ENCODE measurements at regions not wholly inside any gene's neighbourhood (a gene's known extent, or its start where the extent isn't known, plus 50 kb on each side); places are given as distances from the start of the nearest gene placed in this dataset.

DNA sequence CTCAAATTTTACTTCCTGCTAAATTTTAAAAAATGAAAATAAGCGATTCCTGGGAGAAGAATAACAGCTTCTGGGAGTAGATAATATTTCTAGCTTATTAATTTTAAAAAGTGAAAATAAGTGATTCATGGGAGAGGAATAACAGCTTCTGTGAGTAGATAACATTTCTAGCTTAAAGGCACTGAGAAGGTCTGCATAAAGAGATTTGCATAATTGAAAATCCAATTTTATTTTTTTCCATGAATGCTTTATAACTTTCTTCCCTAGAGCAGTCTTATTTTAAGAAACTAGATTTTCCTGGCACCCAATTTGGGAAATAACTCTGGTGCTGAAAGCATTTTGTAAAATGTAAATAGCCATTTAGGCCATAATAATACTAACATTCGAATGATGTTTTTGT lies 65.9 kb upstream of the ASTN2 start:
- no peaks in the 10 kb centered on the region for H3K79me2 ChIP-seq (ENCODE audit: insufficient read depth, low read length)
- TF ChIP-seq EZH2 (IDR thresholded peaks at IDR 0.05; ENCODE audit: borderline replicate concordance, low read depth, low read length, severe bottlenecking) (no peak), CTCF (IDR thresholded peaks at IDR 0.05; ENCODE audit: borderline replicate concordance, extremely low read depth, low read length, poor library complexity, severe bottlenecking) (no peak)
- no peaks in the 10 kb centered on the region for H3K4me1 ChIP-seq (ENCODE audit: insufficient read depth, low read length)
- ATAC-seq (ENCODE audit: insufficient read depth, low read depth) = no peak
- no peak overlapping the region for H3K9ac ChIP-seq (ENCODE audit: low read depth, low read length)
- H4K20me1 ChIP-seq (ENCODE audit: insufficient read depth, low read length) = no peaks in the 10 kb centered on the region
- no peak for DNase-seq
- no peak overlapping the region for H2AFZ ChIP-seq (ENCODE audit: low read depth, low read length)
- no peak overlapping the region for H3K4me3 ChIP-seq (ENCODE audit: low read depth in 1 of 2, low read length in 2 of 2)
- no peaks in the 10 kb centered on the region for H3K9me3 ChIP-seq (ENCODE audit: insufficient read depth, low read length, severe bottlenecking)
- H3K4me2 ChIP-seq (ENCODE audit: insufficient read depth, low read length) = no peak overlapping the region
- H3K36me3 ChIP-seq (ENCODE audit: insufficient read depth, low read length) = no peaks in the 10 kb centered on the region
- H3K27me3 ChIP-seq (ENCODE audit: insufficient read depth, low read length, poor library complexity) = no peaks in the 10 kb centered on the region
- H3K27ac ChIP-seq (ENCODE audit: low read length) = no peak overlapping the region

DNA sequence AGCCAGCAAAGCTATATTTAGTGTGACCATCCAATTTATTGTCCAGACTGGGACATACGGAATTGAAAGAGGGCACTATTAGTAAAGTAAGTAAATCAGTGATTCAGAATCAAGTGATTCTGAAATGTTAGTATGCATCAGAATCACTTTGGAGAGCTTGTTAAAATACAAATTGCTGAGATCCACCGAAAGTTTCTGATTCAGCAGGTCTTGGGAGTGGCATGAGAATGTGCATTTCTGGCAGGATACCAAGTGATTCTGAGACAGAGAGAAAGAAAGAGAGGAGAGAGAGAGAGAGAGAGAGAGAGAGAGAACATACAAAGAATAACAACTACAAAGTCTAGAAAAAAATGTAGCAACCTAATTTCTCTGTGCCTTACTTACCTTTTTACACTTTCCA lies 65.4 kb upstream of the ASTN2 start:
- H3K4me1 ChIP-seq (ENCODE audit: insufficient read depth, low read length) = no peaks in the 10 kb centered on the region
- no peak overlapping the region for H3K4me2 ChIP-seq (ENCODE audit: insufficient read depth, low read length)

GRCh38 chr9:117473293-117473692 lies 58.4 kb upstream of the ASTN2 start:
- H3K4me1 ChIP-seq (ENCODE audit: insufficient read depth, low read length) = no peaks in the 10 kb centered on the region
- no peak for DNase-seq
- no peaks in the 10 kb centered on the region for H3K9me3 ChIP-seq (ENCODE audit: insufficient read depth, low read length, severe bottlenecking)

More for the DNA sequence above, 65.4 kb upstream of the ASTN2 start:
- Histone ChIP-seq H3K36me3 (ENCODE audit: insufficient read depth, low read length) (no peaks in the 10 kb centered on the region), H3K9me3 (ENCODE audit: insufficient read depth, low read length, severe bottlenecking) (no peaks in the 10 kb centered on the region), H2AFZ (ENCODE audit: low read depth, low read length) (no peak overlapping the region), H3K9ac (ENCODE audit: low read depth, low read length) (no peak overlapping the region), H3K79me2 (ENCODE audit: insufficient read depth, low read length) (no peaks in the 10 kb centered on the region), H4K20me1 (ENCODE audit: insufficient read depth, low read length) (no peaks in the 10 kb centered on the region), H3K27ac (ENCODE audit: low read length) (no peak overlapping the region), H3K27me3 (ENCODE audit: insufficient read depth, low read length, poor library complexity) (no peaks in the 10 kb centered on the region), H3K4me3 (ENCODE audit: low read depth in 1 of 2, low read length in 2 of 2) (no peak overlapping the region)
- ATAC-seq (ENCODE audit: insufficient read depth, low read depth) (no peak), DNase-seq (no peak)
- TF ChIP-seq EZH2 (IDR thresholded peaks at IDR 0.05; ENCODE audit: borderline replicate concordance, low read depth, low read length, severe bottlenecking) (no peak), CTCF (IDR thresholded peaks at IDR 0.05; ENCODE audit: borderline replicate concordance, extremely low read depth, low read length, poor library complexity, severe bottlenecking) (no peak)

More at GRCh38 chr9:117473293-117473692, 58.4 kb upstream of the ASTN2 start:
- ATAC-seq (ENCODE audit: insufficient read depth, low read depth) = no peak
- Histone ChIP-seq H2AFZ (ENCODE audit: low read depth, low read length) (no peak overlapping the region), H3K27me3 (ENCODE audit: insufficient read depth, low read length, poor library complexity) (no peaks in the 10 kb centered on the region), H3K4me2 (ENCODE audit: insufficient read depth, low read length) (no peak overlapping the region), H3K36me3 (ENCODE audit: insufficient read depth, low read length) (no peaks in the 10 kb centered on the region), H3K9ac (ENCODE audit: low read depth, low read length) (no peak overlapping the region), H3K4me3 (ENCODE audit: low read depth in 1 of 2, low read length in 2 of 2) (no peak overlapping the region), H4K20me1 (ENCODE audit: insufficient read depth, low read length) (no peaks in the 10 kb centered on the region), H3K79me2 (ENCODE audit: insufficient read depth, low read length) (no peaks in the 10 kb centered on the region), H3K27ac (ENCODE audit: low read length) (no peak overlapping the region)
- TF ChIP-seq CTCF (IDR thresholded peaks at IDR 0.05; ENCODE audit: borderline replicate concordance, extremely low read depth, low read length, poor library complexity, severe bottlenecking) = no peak
- no peak for TF ChIP-seq EZH2 (IDR thresholded peaks at IDR 0.05; ENCODE audit: borderline replicate concordance, low read depth, low read length, severe bottlenecking)
